Right kidney (tissue), 1 donor: ENCODE measurements at regions not wholly inside any gene's neighbourhood (a gene's known extent, or its start where the extent isn't known, plus 50 kb on each side); places are given as distances from the start of the nearest gene placed in this dataset.

ENCODE experiments used
- DNase-seq: peaks from one replicate; pipeline ENCODE4 v3.0.0-alpha.2; 2016

DNA sequence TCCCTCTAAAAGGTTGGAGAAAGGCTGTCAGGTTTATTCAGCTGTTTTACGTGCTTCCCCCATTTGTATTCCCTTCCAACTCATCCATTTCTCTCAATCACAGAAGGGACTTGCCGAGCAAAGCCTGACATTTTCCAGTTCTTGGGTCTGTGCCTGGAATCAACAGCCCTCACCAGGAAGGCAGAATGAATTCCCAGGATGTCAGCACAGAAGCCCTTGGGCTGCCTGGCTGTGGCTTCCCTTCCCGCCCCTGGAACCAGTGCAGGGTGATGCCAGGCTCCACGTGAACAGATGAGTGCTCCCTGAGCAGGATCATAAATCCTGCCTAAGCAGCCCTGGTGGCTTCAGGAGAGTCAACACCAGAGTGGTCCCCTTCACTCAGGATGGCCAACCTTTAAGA is 86.1 kb upstream of the CD83 start:
- no peak for DNase-seq

- no peak for DNase-seq
Measured at GRCh38 chr6:14035071-14035847, 82.3 kb upstream of the CD83 start.

- no peak for DNase-seq
Measured at GRCh38 chr6:14035874-14036273, 81.7 kb upstream of the CD83 start.

GRCh38 chr6:14036911-14037310 is 80.7 kb upstream of the CD83 start:
- DNase-seq: no peak

- DNase-seq: no peak
Measured at GRCh38 chr6:14037402-14038277, 79.9 kb upstream of the CD83 start.

DNA sequence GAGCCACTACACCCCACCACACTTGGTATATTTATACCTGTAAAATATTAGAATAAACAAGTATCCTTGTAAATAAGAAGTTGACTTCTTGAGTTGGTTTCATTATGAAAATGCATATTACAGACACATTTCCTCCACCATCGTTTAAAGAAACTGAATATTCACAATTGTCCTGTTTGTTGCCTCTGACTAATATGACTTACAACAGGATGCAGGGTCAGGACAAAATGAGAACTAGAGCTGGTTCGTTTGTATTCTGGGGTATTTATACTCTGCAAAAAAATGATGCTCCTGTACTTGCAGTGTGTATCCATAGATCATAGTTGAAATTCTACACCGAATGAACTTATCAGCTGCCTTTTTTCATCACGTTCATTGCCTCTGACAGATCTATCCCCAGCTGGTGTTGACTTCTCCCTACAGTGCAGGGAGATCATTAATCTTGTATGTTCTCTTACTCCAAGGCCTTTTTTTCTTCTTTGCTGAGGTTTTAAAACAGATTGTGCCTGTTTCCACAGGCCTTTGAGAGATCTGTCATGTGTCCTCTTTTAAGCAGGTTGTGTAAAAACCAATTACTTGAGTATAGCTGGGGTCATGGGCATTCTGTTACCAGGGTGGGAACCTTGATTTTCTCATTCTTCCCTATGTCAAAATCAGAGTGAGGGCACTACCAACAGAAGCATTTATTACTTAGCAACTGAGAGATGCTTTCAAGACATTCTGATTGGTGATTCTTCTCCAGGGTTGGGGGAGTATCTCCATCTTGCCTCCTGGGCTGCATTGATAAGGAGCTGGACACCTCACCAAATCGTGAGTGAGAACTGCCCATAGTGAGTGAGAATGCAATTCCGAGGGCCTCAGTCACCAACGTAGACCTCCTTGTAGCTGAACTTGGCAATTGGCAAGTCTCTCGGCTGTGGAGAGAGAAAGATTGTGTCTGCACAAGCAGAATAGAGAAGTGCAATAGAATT is 78.8 kb upstream of the CD83 start:
- peak; percentile 10 for DNase-seq

DNA sequence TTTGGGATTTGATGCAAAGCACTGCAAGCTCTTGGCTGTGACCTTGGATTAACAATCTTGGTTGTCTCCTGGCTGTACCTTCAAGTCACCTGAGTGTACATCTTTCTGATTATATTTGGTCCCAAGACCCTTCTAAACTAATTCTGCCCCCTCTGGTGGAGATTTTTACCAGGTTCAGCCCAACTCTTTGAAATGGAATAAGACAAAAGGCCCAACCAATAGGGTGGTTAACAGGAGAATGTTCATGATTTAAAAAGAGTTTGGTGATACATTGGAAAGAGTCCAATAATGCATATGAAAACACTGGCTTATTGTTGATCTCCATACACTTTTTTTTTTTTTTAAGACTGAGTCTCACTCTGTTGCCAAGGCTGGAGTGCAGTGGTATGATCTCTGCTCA is 77.5 kb upstream of the CD83 start:
- DNase-seq: no peak

DNA sequence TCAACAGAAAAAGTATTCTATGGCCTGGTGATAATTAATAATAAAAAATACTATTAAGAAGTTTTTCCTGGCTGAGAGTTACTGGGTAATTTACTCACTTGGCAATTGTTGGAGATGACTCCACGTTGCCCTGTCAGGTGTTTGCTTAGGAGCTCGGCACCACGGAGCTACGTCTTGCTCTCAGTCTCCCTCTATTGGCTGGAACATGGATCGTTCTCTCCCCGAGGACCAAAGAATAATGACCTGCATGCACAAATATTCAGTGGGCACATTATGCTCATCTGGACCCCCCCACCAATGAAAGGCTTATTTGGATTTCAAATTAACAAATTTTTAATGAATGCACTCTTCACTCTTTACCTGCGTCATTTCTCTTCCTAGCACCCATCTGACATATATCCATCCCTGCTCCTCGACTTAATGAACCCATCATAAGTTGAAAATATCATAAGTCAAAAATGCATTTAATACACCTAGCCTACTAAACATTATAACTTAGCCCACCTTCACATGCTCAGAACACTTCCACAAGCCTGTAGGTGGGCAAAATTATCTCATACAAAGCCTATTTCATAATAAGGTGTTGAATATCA is 71.0 kb upstream of the CD83 start:
- DNase-seq: peak; percentile 24

DNA sequence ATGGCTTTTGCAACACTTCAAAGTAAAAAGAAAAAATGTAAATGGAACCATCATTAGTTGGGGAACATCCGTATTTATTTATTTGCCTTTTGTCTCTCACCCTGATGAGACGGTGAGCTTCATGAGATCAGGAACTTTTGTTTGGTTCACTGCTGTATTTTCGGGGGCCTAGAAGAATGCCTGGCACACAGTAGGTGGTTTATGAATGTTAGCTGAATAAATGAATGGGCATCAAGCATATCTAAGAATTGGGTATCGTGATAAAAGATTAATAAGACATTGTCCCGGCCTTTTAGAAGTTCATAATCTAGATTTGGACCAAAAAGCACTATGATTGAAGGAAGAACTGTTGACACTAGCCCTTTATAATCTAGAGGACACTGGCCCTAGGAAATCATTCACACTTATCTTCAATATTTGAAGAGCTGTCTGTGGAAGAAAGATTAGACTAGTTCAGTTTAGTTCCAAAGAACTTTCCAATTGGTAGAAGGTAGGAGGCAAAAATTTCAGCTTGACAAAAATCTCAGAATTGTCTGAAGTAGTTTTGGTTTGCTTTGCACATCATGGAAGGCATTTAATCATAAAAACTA is 70.3 kb upstream of the CD83 start:
- DNase-seq: no peak

DNA sequence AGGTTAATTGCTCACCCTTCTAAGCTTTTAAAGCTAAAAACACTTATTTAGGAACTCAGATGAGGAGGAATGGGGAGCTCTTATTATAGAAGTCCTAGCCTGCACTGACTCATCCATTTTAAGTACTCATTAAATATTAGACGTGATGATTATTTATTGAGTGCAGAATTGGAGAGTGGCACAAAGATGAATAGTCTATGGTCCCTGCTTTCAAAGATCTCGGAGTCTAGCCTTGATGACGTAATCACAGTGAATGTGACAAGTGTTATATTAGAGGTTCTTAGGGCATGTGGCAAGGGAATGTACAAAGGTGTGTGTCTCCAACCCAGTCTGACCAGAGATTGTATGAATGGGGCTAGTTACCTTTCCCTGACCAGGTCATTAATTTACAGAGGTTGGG is 68.7 kb upstream of the CD83 start:
- DNase-seq: no peak

GRCh38 chr6:14051355-14051754 is 66.2 kb upstream of the CD83 start:
- no peak for DNase-seq

- DNase-seq: no peak
Measured at GRCh38 chr6:14053811-14054210, 63.8 kb upstream of the CD83 start.

GRCh38 chr6:14055541-14055940 is 62.0 kb upstream of the CD83 start:
- DNase-seq: no peak

GRCh38 chr6:14058029-14058695 is 59.4 kb upstream of the CD83 start:
- DNase-seq: no peak

GRCh38 chr6:14058735-14059134 is 58.8 kb upstream of the CD83 start:
- no peak for DNase-seq

DNA sequence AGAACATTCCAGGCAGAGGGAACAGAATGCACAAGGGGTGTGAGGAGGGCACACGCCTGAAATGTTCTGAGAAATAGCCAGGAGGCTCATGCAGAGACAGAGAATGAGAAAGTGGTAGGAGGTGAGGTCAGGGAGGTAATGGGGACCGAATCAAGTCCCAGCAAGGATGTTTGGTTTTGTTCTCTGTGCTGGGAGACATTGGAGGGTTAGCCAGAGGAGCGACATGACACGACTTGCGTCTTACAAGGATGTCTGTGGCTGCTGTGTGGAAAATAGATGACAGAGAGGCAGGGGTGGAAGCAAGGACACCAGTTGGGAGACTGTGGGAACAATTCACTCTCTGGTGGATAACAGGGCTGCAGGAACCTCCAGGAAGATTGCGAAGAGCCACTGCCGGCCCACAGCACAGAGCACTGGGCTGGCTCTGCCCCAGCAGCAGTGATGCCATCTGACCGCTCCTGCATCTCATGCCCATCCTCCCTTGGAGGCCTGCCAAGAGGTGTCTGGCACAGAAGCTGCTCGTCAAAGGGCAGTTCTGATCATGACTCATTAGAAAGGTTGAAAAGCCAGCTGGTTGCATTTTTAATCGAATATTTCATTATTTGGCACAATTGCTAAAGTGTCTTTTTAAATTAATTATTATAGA is 57.7 kb upstream of the CD83 start:
- no peak for DNase-seq

DNA sequence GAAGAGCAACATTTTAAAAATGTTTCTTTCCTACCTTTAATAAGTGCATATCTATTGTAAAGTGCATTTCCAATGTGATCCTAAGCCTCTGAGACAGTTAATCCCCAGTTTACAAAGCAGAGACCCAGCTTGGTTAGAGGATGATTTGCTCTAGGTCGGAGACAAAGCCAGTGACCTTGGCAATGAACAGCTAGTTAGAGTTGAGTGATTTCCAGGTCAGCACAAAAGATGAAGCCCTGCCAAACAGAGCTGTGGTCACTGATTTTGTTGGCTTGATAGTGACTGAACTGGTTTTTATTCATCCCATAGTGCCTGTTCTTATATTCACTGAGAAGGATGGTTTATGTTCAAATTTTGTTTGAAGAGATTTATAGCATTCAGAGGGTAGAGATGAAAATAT is 56.6 kb upstream of the CD83 start:
- no peak for DNase-seq

DNA sequence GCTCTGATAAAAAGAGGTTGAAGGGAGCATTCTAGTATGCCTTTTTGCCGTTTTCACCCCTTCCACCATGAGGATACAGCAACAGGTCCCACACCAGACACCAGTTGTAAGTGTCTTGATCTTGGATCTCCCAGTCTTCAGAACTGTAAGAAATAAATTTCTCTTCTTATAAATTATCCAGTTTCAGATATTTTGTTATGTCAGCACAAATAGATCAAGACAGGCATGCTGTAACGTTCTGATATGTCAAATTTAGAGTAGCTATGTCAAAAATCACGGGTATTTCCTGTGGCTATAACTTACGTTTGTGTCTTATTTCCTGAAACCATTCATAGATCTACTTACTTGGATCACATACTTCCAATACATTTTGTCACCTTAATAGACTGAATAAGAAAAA is 55.9 kb upstream of the CD83 start:
- DNase-seq: no peak

DNA sequence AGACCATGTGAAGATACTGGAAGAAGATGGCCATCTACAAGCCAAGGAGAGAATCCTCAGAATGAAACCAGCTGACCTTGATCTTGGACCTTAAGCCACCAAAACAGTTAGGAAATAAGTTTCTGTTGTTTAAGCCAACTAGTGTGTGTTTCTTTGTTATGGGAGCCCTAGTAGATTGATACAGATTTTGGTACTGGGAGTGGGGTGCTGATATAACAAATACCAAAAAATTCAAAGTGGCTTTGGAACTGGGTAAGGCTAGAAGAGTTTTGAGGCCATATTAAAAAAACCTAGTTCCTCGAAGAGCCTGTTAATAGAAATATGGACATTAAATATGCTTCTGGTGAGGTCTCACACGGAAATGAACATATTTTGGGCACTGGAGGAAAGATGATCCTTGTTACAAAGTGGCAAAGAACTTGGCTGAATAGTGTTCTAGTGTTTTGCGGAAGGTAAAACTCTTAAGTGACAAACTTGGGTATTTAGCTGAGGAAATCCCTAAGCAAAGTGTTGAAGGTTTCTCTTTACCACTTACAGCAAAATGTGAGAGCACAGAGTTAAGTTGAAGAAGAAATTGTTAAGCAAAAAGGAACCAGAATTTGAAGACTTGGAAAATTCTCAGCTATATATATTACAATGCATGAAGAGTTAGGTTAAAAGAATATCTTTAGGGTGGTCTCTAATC is 55.1 kb upstream of the CD83 start:
- no peak for DNase-seq

DNA sequence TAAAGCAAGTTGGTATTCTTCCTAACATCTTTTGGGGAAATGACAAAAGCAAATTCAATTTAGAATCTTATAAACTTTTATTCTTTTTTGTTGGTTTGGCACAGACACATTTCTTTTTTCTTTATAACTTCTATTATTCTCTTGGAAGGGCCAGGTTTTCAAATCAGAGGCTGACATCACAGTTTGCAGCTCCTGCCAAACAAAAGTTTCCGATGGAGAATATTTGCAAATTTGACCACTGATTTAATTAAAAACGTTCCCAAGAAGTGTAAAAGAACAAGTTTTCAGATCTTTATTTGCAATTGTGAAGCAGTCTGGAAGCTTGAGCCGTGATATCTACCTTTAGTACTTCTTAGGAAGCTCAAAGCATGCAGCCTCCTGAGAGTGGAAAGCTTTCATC is 53.8 kb upstream of the CD83 start:
- DNase-seq: no peak
